Loucy (cell line): ENCODE measurements at regions not wholly inside any gene's neighbourhood (a gene's known extent, or its start where the extent isn't known, plus 50 kb on each side); places are given as distances from the start of the nearest gene placed in this dataset.
"Not testable (repeated sequence)": the region's sequence is repeated elsewhere in the genome, so short reads cannot be mapped to it uniquely, and the experiment has no call there.

Experiments used
- H2AFZ ChIP-seq: fragments of 200-600 bp; sonication (generic); 2 replicates; pipeline ENCODE4 v1.6.0; 2016; ENCODE audit warnings: antibody characterized with exemption, mild to moderate bottlenecking, low read length, moderate library complexity
- H3F3A ChIP-seq: fragments of 200-600 bp; 2 replicates; pipeline ENCODE4 v1.6.0; 2016; ENCODE audit warnings: antibody characterized with exemption, low read depth, mild to moderate bottlenecking
- H3K27me3 ChIP-seq: fragments of 200-600 bp; sonication (generic); 2 replicates; pipeline ENCODE4 v1.6.1; 2014; ENCODE audit warnings: low read length, mild to moderate bottlenecking; ENCODE audit not compliant: insufficient read depth, poor library complexity, severe bottlenecking
- H3K36me3 ChIP-seq: fragments of 200-600 bp; sonication (generic); 2 replicates; pipeline ENCODE4 v1.6.1; 2016; ENCODE audit warnings: low read length; ENCODE audit not compliant: insufficient read depth
- H3K4me1 ChIP-seq: fragments of 200-600 bp; sonication (generic); 2 replicates; pipeline ENCODE4 v1.5.1; 2014; ENCODE audit warnings: low read length, mild to moderate bottlenecking; ENCODE audit not compliant: insufficient read depth, poor library complexity, severe bottlenecking
- H3K4me2 ChIP-seq: fragments of 200-600 bp; sonication (generic); 2 replicates; pipeline ENCODE4 v1.6.0; 2014; ENCODE audit warnings: antibody characterized with exemption, low read length, low read depth, mild to moderate bottlenecking; ENCODE audit not compliant: poor library complexity, severe bottlenecking
- H3K4me3 ChIP-seq: fragments of 200-600 bp; sonication (generic); 2 replicates; pipeline ENCODE4 v1.5.1; 2014; ENCODE audit warnings: low read length, mild to moderate bottlenecking, mixed read lengths; ENCODE audit not compliant: poor library complexity, severe bottlenecking
- H3K79me2 ChIP-seq: fragments of 200-600 bp; sonication (generic); 2 replicates; pipeline ENCODE4 v1.6.1; 2014; ENCODE audit warnings: low read length; ENCODE audit not compliant: insufficient read depth
- H3K9ac ChIP-seq: fragments of 200-600 bp; sonication (generic); 2 replicates; pipeline ENCODE4 v1.6.0; 2014; ENCODE audit warnings: mild to moderate bottlenecking, low read depth, low read length, moderate library complexity; ENCODE audit not compliant: poor library complexity, severe bottlenecking
- H3K9me2 ChIP-seq: fragments of 200-600 bp; sonication (generic); replicated peaks from 2 replicates; pipeline ENCODE4 v1.6.1; 2016; ENCODE audit warnings: low read depth, low read length, mixed read lengths
- H3K9me3 ChIP-seq: fragments of 200-600 bp; sonication (generic); 2 replicates; pipeline ENCODE4 v1.6.1; 2014; ENCODE audit warnings: mild to moderate bottlenecking, antibody characterized with exemption, low read length, low read depth; ENCODE audit not compliant: insufficient read depth
- H4K20me1 ChIP-seq: fragments of 200-600 bp; sonication (generic); 2 replicates; pipeline ENCODE4 v1.6.0; 2014; ENCODE audit warnings: antibody characterized with exemption, low read length, mild to moderate bottlenecking; ENCODE audit not compliant: insufficient read depth, poor library complexity, severe bottlenecking
- CTCF ChIP-seq: fragments of 200-600 bp; sonication (generic); conservative IDR thresholded peaks from 2 replicates; pipeline ENCODE4 v1.5.1; 2014; ENCODE audit warnings: mild to moderate bottlenecking, antibody characterized with exemption, low read length
- EZH2phosphoT487 ChIP-seq: fragments of 200-600 bp; IDR thresholded peaks from 2 replicates; pipeline ENCODE4 v1.6.1; 2018; ENCODE audit warnings: antibody characterized with exemption, mild to moderate bottlenecking, moderate library complexity, borderline replicate concordance

- no peaks in the 10 kb centered on the region for H3K9me2 ChIP-seq
- H3K9ac ChIP-seq: no peak overlapping the region
- no peaks in the 10 kb centered on the region for H3K27me3 ChIP-seq
- TF ChIP-seq EZH2phosphoT487: no peak
- no peak for TF ChIP-seq CTCF
- H4K20me1 ChIP-seq: no peaks in the 10 kb centered on the region
- H3K36me3 ChIP-seq: no peaks in the 10 kb centered on the region
- H3K4me2 ChIP-seq: no peak overlapping the region
- no peaks in the 10 kb centered on the region for H3K79me2 ChIP-seq
- H3K4me1 ChIP-seq: no peaks in the 10 kb centered on the region
- no peak overlapping the region for H2AFZ ChIP-seq
- no peaks in the 10 kb centered on the region for H3K9me3 ChIP-seq
- H3F3A ChIP-seq: no peaks in the 10 kb centered on the region
- H3K4me3 ChIP-seq: no peak overlapping the region
Measured at GRCh38 chr1:79499541-79499940, 493.0 kb upstream of the ADGRL4 start.

GRCh38 chr1:79497193-79497773 lies 490.8 kb upstream of the ADGRL4 start:
- H3K9me3 ChIP-seq: no peaks in the 10 kb centered on the region
- H2AFZ ChIP-seq: no peak overlapping the region
- H3K9me2 ChIP-seq: no peaks in the 10 kb centered on the region
- no peaks in the 10 kb centered on the region for H3K27me3 ChIP-seq
- no peak overlapping the region for H3K9ac ChIP-seq
- H4K20me1 ChIP-seq: no peaks in the 10 kb centered on the region
- H3K36me3 ChIP-seq: no peaks in the 10 kb centered on the region
- no peaks in the 10 kb centered on the region for H3F3A ChIP-seq
- H3K4me1 ChIP-seq: no peaks in the 10 kb centered on the region
- no peak overlapping the region for H3K4me3 ChIP-seq
- no peaks in the 10 kb centered on the region for H3K79me2 ChIP-seq
- no peak overlapping the region for H3K4me2 ChIP-seq
- TF ChIP-seq EZH2phosphoT487 (no peak), CTCF (peak; percentile 98)

- Histone ChIP-seq H4K20me1 (no peaks in the 10 kb centered on the region), H3K4me2 (no peak overlapping the region), H2AFZ (no peak overlapping the region), H3K36me3 (no peaks in the 10 kb centered on the region), H3K9me3 (no peaks in the 10 kb centered on the region), H3K4me1 (no peaks in the 10 kb centered on the region), H3K79me2 (no peaks in the 10 kb centered on the region), H3K27me3 (no peaks in the 10 kb centered on the region), H3K4me3 (no peak overlapping the region), H3K9me2 (no peaks in the 10 kb centered on the region), H3K9ac (no peak overlapping the region), H3F3A (no peaks in the 10 kb centered on the region)
- TF ChIP-seq CTCF (no peak), EZH2phosphoT487 (no peak)
Measured at GRCh38 chr1:79496129-79496528, 489.6 kb upstream of the ADGRL4 start.

- not testable (repeated sequence) for H3K9ac ChIP-seq, H2AFZ ChIP-seq, H3K36me3 ChIP-seq, H3F3A ChIP-seq, H3K4me1 ChIP-seq, H3K9me3 ChIP-seq, H3K27me3 ChIP-seq, H3K4me2 ChIP-seq, H4K20me1 ChIP-seq, H3K79me2 ChIP-seq, H3K4me3 ChIP-seq, H3K9me2 ChIP-seq
Measured at GRCh38 chr1:79493702-79494101, 487.2 kb upstream of the ADGRL4 start.

- H3K4me3 ChIP-seq, H3K4me2 ChIP-seq, H4K20me1 ChIP-seq, H2AFZ ChIP-seq, H3K27me3 ChIP-seq, H3K4me1 ChIP-seq, H3F3A ChIP-seq, H3K9me3 ChIP-seq, H3K79me2 ChIP-seq, H3K9me2 ChIP-seq, H3K36me3 ChIP-seq, H3K9ac ChIP-seq: not testable (repeated sequence)
Measured at GRCh38 chr1:79488572-79489121, 482.1 kb upstream of the ADGRL4 start.
